Activated naive CD8-positive, alpha-beta T cell (primary cell): ENCODE measurements at regions not wholly inside any gene's neighbourhood (a gene's known extent, or its start where the extent isn't known, plus 50 kb on each side); places are given as distances from the start of the nearest gene placed in this dataset.

Experiments used
- H3K27ac Mint-ChIP-seq: one replicate; pipeline ENCODE4 v1.8.0; 2021; ENCODE audit warnings: mixed read lengths
- H3K27me3 Mint-ChIP-seq: one replicate; pipeline ENCODE4 v1.8.0; 2021; ENCODE audit warnings: mixed read lengths
- H3K36me3 Mint-ChIP-seq: one replicate; pipeline ENCODE4 v1.8.0; 2021; ENCODE audit warnings: mixed read lengths
- H3K4me1 Mint-ChIP-seq: one replicate; pipeline ENCODE4 v1.8.0; 2021; ENCODE audit warnings: low read depth, mixed read lengths
- H3K4me3 Mint-ChIP-seq: one replicate; pipeline ENCODE4 v1.8.0; 2021; ENCODE audit warnings: mild to moderate bottlenecking, mixed read lengths
- H3K9me3 Mint-ChIP-seq: one replicate; pipeline ENCODE4 v1.8.0; 2021; ENCODE audit warnings: low read depth, mixed read lengths

- Mint-ChIP-seq H3K4me3 (no peak overlapping the region), H3K36me3 (no peaks in the 10 kb centered on the region), H3K4me1 (no peaks in the 10 kb centered on the region), H3K27me3 (peaks cover 3% of the 10 kb centered on the region), H3K27ac (no peak overlapping the region), H3K9me3 (no peaks in the 10 kb centered on the region)
Observed at GRCh38 chr1:232486454-232487207, 143.3 kb downstream of the SIPA1L2 start.

- Mint-ChIP-seq H3K4me3 (no peak overlapping the region), H3K9me3 (no peaks in the 10 kb centered on the region), H3K27ac (no peak overlapping the region), H3K4me1 (no peaks in the 10 kb centered on the region), H3K27me3 (peaks cover 3% of the 10 kb centered on the region), H3K36me3 (no peaks in the 10 kb centered on the region)
Observed at GRCh38 chr1:232486006-232486405, 143.9 kb downstream of the SIPA1L2 start.

- Mint-ChIP-seq H3K4me1 (no peaks in the 10 kb centered on the region), H3K27me3 (peaks cover 5% of the 10 kb centered on the region), H3K4me3 (no peak overlapping the region), H3K27ac (no peak overlapping the region), H3K36me3 (no peaks in the 10 kb centered on the region), H3K9me3 (no peaks in the 10 kb centered on the region)
Observed at GRCh38 chr1:232484856-232485255, 145.1 kb downstream of the SIPA1L2 start.

GRCh38 chr1:232483826-232484225 is 146.1 kb downstream of the SIPA1L2 start:
- H3K4me3 Mint-ChIP-seq: no peak overlapping the region
- H3K27ac Mint-ChIP-seq: no peak overlapping the region
- peaks cover 5% of the 10 kb centered on the region for H3K27me3 Mint-ChIP-seq
- no peaks in the 10 kb centered on the region for H3K36me3 Mint-ChIP-seq
- no peaks in the 10 kb centered on the region for H3K9me3 Mint-ChIP-seq
- H3K4me1 Mint-ChIP-seq: no peaks in the 10 kb centered on the region

GRCh38 chr1:232481091-232481490 is 148.8 kb downstream of the SIPA1L2 start:
- no peaks in the 10 kb centered on the region for H3K9me3 Mint-ChIP-seq
- H3K36me3 Mint-ChIP-seq: no peaks in the 10 kb centered on the region
- no peaks in the 10 kb centered on the region for H3K4me1 Mint-ChIP-seq
- H3K27ac Mint-ChIP-seq: no peak overlapping the region
- H3K4me3 Mint-ChIP-seq: no peak overlapping the region
- peaks cover 3% of the 10 kb centered on the region for H3K27me3 Mint-ChIP-seq

GRCh38 chr1:232477728-232478127 is 152.2 kb downstream of the SIPA1L2 start:
- Mint-ChIP-seq H3K4me1 (no peaks in the 10 kb centered on the region), H3K9me3 (no peaks in the 10 kb centered on the region), H3K27ac (no peak overlapping the region), H3K4me3 (no peak overlapping the region), H3K36me3 (no peaks in the 10 kb centered on the region), H3K27me3 (peaks cover 2% of the 10 kb centered on the region)

- Mint-ChIP-seq H3K9me3 (no peaks in the 10 kb centered on the region), H3K27me3 (peaks cover 2% of the 10 kb centered on the region), H3K4me3 (no peak overlapping the region), H3K36me3 (no peaks in the 10 kb centered on the region), H3K4me1 (no peaks in the 10 kb centered on the region), H3K27ac (no peak overlapping the region)
Observed at GRCh38 chr1:232476538-232476950, 153.4 kb downstream of the SIPA1L2 start.

GRCh38 chr1:232474826-232475225 is 155.1 kb downstream of the SIPA1L2 start:
- Mint-ChIP-seq H3K27me3 (no peaks in the 10 kb centered on the region), H3K27ac (no peak overlapping the region), H3K4me3 (no peak overlapping the region), H3K36me3 (no peaks in the 10 kb centered on the region), H3K4me1 (peaks cover 4% of the 10 kb centered on the region), H3K9me3 (no peaks in the 10 kb centered on the region)

- H3K4me3 Mint-ChIP-seq: no peak overlapping the region
- H3K27ac Mint-ChIP-seq: no peak overlapping the region
- no peaks in the 10 kb centered on the region for H3K9me3 Mint-ChIP-seq
- H3K27me3 Mint-ChIP-seq: no peaks in the 10 kb centered on the region
- peaks cover 4% of the 10 kb centered on the region for H3K4me1 Mint-ChIP-seq
- no peaks in the 10 kb centered on the region for H3K36me3 Mint-ChIP-seq
Observed at GRCh38 chr1:232473900-232474299, 156.0 kb downstream of the SIPA1L2 start.

GRCh38 chr1:232473324-232473723 is 156.6 kb downstream of the SIPA1L2 start:
- H3K27ac Mint-ChIP-seq: no peak overlapping the region
- peaks cover 4% of the 10 kb centered on the region for H3K4me1 Mint-ChIP-seq
- no peak overlapping the region for H3K4me3 Mint-ChIP-seq
- no peaks in the 10 kb centered on the region for H3K36me3 Mint-ChIP-seq
- H3K27me3 Mint-ChIP-seq: no peaks in the 10 kb centered on the region
- no peaks in the 10 kb centered on the region for H3K9me3 Mint-ChIP-seq

GRCh38 chr1:232472485-232473041 is 157.4 kb downstream of the SIPA1L2 start:
- Mint-ChIP-seq H3K9me3 (no peaks in the 10 kb centered on the region), H3K4me3 (no peak overlapping the region), H3K27me3 (no peaks in the 10 kb centered on the region), H3K27ac (no peak overlapping the region), H3K4me1 (peaks cover 6% of the 10 kb centered on the region), H3K36me3 (no peaks in the 10 kb centered on the region)

GRCh38 chr1:232471250-232471649 is 158.7 kb downstream of the SIPA1L2 start:
- Mint-ChIP-seq H3K27ac (no peak overlapping the region), H3K36me3 (no peaks in the 10 kb centered on the region), H3K4me3 (no peak overlapping the region), H3K9me3 (no peaks in the 10 kb centered on the region), H3K4me1 (peaks cover 9% of the 10 kb centered on the region), H3K27me3 (no peaks in the 10 kb centered on the region)

- H3K9me3 Mint-ChIP-seq: no peaks in the 10 kb centered on the region
- no peak overlapping the region for H3K4me3 Mint-ChIP-seq
- peaks cover 9% of the 10 kb centered on the region for H3K4me1 Mint-ChIP-seq
- H3K27me3 Mint-ChIP-seq: no peaks in the 10 kb centered on the region
- H3K27ac Mint-ChIP-seq: no peak overlapping the region
- no peaks in the 10 kb centered on the region for H3K36me3 Mint-ChIP-seq
Observed at GRCh38 chr1:232470711-232471110, 159.2 kb downstream of the SIPA1L2 start.

- no peaks in the 10 kb centered on the region for H3K9me3 Mint-ChIP-seq
- H3K27me3 Mint-ChIP-seq: no peaks in the 10 kb centered on the region
- H3K4me3 Mint-ChIP-seq: no peak overlapping the region
- no peaks in the 10 kb centered on the region for H3K36me3 Mint-ChIP-seq
- H3K27ac Mint-ChIP-seq: no peak overlapping the region
- H3K4me1 Mint-ChIP-seq: peaks cover 9% of the 10 kb centered on the region
Observed at GRCh38 chr1:232468249-232468648, 161.7 kb downstream of the SIPA1L2 start.

GRCh38 chr1:232467073-232467760 is 162.7 kb downstream of the SIPA1L2 start:
- peaks cover 9% of the 10 kb centered on the region for H3K4me1 Mint-ChIP-seq
- H3K27ac Mint-ChIP-seq: no peak overlapping the region
- no peaks in the 10 kb centered on the region for H3K36me3 Mint-ChIP-seq
- no peak overlapping the region for H3K4me3 Mint-ChIP-seq
- H3K9me3 Mint-ChIP-seq: no peaks in the 10 kb centered on the region
- no peaks in the 10 kb centered on the region for H3K27me3 Mint-ChIP-seq
